OCI-LY7 (cell line): ENCODE measurements at regions not wholly inside any gene's neighbourhood (a gene's known extent, or its start where the extent isn't known, plus 50 kb on each side); places are given as distances from the start of the nearest gene placed in this dataset.

Experiments
- EZH2phosphoT487 ChIP-seq: fragments of 200-600 bp; sonication (generic); IDR thresholded peaks from 2 replicates; pipeline ENCODE4 v1.6.1; 2018; ENCODE audit warnings: low read depth, borderline replicate concordance, mild to moderate bottlenecking, mixed run types, antibody characterized with exemption, low read length, moderate library complexity, mixed read lengths
- TF ChIP-seq, protein P1 (sequence below): fragments of 200-600 bp; sonication (generic); conservative IDR thresholded peaks from 2 replicates; pipeline ENCODE4 v1.5.1; 2014; ENCODE audit warnings: mild to moderate bottlenecking, antibody characterized with exemption, low read length, moderate library complexity, mixed read lengths

DNA sequence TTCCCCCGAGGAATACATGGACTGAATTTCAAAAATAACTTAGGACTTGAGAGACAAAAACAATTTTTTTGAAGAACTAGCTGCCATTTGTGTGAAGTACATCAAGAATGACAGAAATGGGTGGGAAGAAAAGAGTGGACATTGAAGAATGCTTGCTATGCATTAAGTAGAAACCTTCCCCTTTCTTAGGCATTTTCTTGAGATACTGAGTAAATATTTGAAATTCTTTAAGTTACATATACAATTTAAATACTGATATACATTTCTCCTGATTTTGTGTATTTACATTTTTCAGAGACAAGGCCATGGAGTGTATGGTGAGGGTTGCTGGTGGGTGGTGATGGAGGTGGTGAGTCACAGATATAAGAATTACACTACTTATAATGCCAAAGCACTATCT is 319.3 kb upstream of the ADAMTSL1 start:
- TF ChIP-seq, protein P1, sequence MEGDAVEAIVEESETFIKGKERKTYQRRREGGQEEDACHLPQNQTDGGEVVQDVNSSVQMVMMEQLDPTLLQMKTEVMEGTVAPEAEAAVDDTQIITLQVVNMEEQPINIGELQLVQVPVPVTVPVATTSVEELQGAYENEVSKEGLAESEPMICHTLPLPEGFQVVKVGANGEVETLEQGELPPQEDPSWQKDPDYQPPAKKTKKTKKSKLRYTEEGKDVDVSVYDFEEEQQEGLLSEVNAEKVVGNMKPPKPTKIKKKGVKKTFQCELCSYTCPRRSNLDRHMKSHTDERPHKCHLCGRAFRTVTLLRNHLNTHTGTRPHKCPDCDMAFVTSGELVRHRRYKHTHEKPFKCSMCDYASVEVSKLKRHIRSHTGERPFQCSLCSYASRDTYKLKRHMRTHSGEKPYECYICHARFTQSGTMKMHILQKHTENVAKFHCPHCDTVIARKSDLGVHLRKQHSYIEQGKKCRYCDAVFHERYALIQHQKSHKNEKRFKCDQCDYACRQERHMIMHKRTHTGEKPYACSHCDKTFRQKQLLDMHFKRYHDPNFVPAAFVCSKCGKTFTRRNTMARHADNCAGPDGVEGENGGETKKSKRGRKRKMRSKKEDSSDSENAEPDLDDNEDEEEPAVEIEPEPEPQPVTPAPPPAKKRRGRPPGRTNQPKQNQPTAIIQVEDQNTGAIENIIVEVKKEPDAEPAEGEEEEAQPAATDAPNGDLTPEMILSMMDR, result no peak
- TF ChIP-seq EZH2phosphoT487, result no peak
